ENCODE measurements at regions not wholly inside any gene's neighbourhood (a gene's known extent, or its start where the extent isn't known, plus 50 kb on each side); places are given as distances from the start of the nearest gene placed in this dataset.

DNA sequence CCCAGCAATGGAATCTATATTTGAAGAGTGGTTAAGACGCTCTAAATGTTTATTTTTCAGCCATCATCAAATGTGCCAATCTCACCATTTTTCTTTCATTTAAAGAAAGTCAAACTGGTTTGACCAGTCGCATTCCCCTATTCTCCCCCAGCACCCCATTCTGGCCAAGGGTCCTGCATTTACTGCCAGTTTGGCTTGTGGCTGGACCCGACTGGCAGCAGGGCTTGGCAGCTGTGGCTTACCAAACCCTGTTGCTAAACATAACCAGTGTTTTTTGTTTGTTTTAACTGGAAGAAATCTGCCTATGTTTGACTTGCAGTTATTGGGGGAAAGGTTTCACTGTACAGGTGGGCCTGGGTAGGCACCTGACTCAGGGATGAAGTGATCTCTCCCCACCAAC lies 116.3 kb downstream of the CYP26A1 start:
- H3K4me1 Mint-ChIP-seq (ENCODE audit: low read depth in 2 of 2) = no peaks in the 10 kb centered on the region
- H3K4me3 Mint-ChIP-seq = no peak overlapping the region
- ATAC-seq (no peak), DNase-seq (ENCODE audit: low spot score) (no peak)
- H3K36me3 Mint-ChIP-seq = no peaks in the 10 kb centered on the region
- H3K9me3 Mint-ChIP-seq = no peaks in the 10 kb centered on the region
- no peak overlapping the region for H3K27ac Mint-ChIP-seq
- H3K27me3 Mint-ChIP-seq = peaks cover 6 to 20% of the 10 kb centered on the region in 2 donors

GRCh38 chr10:93190372-93190771 lies 116.7 kb downstream of the CYP26A1 start:
- Mint-ChIP-seq H3K27ac (no peak overlapping the region), H3K36me3 (no peaks in the 10 kb centered on the region), H3K4me3 (no peak overlapping the region), H3K27me3 (peaks cover 6 to 15% of the 10 kb centered on the region in 2 donors), H3K9me3 (no peaks in the 10 kb centered on the region), H3K4me1 (ENCODE audit: low read depth in 2 of 2) (no peaks in the 10 kb centered on the region)
- DNase-seq (ENCODE audit: low spot score) (no peak), ATAC-seq (no peak)

DNA sequence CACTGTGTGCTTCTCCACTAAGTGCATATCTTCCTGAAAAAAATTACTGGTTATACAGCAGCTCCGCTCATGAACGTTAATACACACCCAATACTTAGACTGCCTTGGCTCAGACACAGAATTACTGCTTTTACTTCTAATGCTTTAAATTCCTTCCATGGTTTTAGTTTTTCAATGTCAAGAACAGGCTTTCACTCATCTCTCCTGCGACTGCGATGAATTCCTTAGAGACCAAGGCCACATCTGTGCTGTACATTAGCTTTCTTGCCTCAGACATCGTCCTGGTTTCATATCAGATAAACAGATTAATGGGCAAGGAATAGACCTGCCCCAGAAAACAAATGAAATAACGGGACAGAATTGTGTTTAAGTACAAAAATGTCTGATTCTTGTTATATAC lies 120.2 kb downstream of the CYP26A1 start:
- peaks cover 3 to 4% of the 10 kb centered on the region in 2 donors for H3K4me1 Mint-ChIP-seq (ENCODE audit: low read depth in 2 of 2)
- H3K27ac Mint-ChIP-seq = no peak overlapping the region
- no peak for DNase-seq (ENCODE audit: low spot score)
- H3K27me3 Mint-ChIP-seq = peaks cover 3 to 16% of the 10 kb centered on the region in 2 donors
- no peak overlapping the region for H3K4me3 Mint-ChIP-seq
- no peak for ATAC-seq
- H3K36me3 Mint-ChIP-seq = no peaks in the 10 kb centered on the region
- H3K9me3 Mint-ChIP-seq = no peaks in the 10 kb centered on the region

DNA sequence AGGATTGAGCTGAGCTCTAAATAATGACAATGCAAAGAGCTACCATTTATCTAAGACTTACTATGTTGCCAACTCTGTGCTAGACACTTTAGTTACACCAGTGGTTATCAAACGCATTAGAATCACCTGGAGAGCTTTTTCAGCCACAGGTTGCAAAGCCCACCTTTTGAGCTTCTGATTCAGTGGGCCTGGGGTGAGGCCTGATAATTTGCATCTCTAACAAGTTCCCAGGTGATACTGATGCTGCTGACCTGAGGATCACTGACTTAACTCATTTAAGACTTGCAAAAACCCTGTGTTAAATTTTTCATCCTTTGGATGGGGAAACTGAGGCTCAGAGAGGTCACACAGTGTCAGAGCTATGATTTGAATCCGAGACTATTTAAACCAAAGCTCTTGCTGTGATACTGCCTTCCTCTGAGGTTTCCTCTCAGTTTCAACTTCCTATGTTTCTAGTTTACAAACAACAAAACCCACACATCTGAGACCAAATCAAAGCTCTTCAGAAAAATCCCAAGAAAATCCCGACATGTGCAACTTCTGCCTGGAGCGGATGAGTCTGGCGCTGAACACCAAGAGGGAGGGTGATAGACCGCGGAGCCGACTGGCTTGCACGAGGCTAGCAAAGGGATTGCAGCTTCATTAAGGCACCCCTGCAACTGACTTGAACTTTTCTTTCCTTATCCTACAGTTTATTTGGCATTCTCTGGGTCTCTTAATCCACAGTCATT lies 124.9 kb downstream of the CYP26A1 start:
- DNase-seq (ENCODE audit: low spot score) (no peak), ATAC-seq (no peak)
- H3K9me3 Mint-ChIP-seq = no peaks in the 10 kb centered on the region
- no peak overlapping the region for H3K27ac Mint-ChIP-seq
- H3K4me1 Mint-ChIP-seq (ENCODE audit: low read depth in 2 of 2) = peaks cover 6 to 9% of the 10 kb centered on the region in 2 donors
- H3K4me3 Mint-ChIP-seq = no peak overlapping the region
- H3K27me3 Mint-ChIP-seq = peaks cover 8 to 37% of the 10 kb centered on the region in 2 donors
- H3K36me3 Mint-ChIP-seq = no peaks in the 10 kb centered on the region

GRCh38 chr10:93199191-93199751 lies 125.6 kb downstream of the CYP26A1 start:
- ATAC-seq = no peak
- H3K36me3 Mint-ChIP-seq = no peaks in the 10 kb centered on the region

DNA sequence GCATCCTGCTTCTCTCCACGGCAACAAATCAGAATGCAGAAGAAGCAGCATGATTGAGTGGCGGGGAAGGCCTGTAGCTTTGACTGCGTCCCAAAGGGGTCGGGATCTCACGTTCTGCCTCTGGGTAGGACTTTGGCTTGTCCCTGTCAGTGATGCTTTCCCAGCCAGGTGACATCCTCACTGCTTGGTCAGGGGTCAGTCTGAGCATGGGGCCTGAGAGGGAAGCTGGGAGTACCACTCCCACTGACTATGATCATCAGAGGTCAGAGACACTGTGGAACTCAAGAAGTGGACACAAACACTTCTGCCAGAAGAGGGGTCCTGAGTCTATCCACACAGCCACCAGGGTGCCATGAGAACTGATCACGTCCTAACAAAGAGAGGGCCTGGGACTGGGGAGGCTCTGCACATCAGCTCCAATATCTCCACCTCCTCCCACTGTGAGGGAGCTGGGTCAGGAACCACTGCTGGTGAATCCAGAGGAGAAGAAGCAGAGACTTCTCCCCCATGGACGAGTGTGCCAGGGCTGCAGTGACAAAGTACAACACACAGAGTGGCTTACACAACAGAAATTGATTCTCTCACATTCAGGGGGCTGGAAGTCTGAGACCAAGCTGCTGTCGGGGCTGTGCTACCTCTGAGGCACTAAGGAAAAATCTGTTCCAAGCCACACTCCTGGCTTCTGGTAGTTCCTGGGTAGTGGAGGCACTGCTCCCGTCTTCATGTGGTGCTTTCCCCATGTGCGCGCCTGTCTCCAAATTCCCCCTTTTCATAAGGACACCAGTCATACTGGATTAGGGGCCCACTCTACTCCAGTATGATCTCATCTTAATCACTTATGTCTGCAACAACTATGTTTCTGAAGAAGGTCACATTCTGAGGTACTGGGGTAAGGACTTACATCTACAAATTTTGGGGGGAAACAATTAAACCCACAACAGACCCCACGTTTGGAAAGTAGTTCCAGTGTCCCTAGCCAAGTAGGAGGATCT lies 131.1 kb downstream of the CYP26A1 start:
- ATAC-seq = peak; percentile 27 to 46
- H3K27me3 Mint-ChIP-seq = peaks cover 2 to 21% of the 10 kb centered on the region in 2 donors
- H3K4me3 Mint-ChIP-seq = no peak overlapping the region
- no peaks in the 10 kb centered on the region for H3K4me1 Mint-ChIP-seq (ENCODE audit: low read depth in 2 of 2)
- H3K36me3 Mint-ChIP-seq = no peaks in the 10 kb centered on the region
- no peaks in the 10 kb centered on the region for H3K9me3 Mint-ChIP-seq
- no peak overlapping the region for H3K27ac Mint-ChIP-seq
- no peak for DNase-seq (ENCODE audit: low spot score)

More at GRCh38 chr10:93199191-93199751, 125.6 kb downstream of the CYP26A1 start:
- H3K4me1 Mint-ChIP-seq (ENCODE audit: low read depth in 2 of 2) = peaks cover 6 to 9% of the 10 kb centered on the region in 2 donors
- H3K27me3 Mint-ChIP-seq = peaks cover 8 to 37% of the 10 kb centered on the region in 2 donors
- no peak overlapping the region for H3K4me3 Mint-ChIP-seq
- H3K9me3 Mint-ChIP-seq = no peaks in the 10 kb centered on the region
- no peak for DNase-seq (ENCODE audit: low spot score)
- no peak overlapping the region for H3K27ac Mint-ChIP-seq

GRCh38 chr10:93206652-93207051 lies 133.0 kb downstream of the CYP26A1 start:
- peaks cover 2 to 7% of the 10 kb centered on the region in 2 donors for H3K27me3 Mint-ChIP-seq
- no peaks in the 10 kb centered on the region for H3K9me3 Mint-ChIP-seq
- no peak overlapping the region for H3K27ac Mint-ChIP-seq
- no peaks in the 10 kb centered on the region for H3K36me3 Mint-ChIP-seq
- ATAC-seq (no peak), DNase-seq (ENCODE audit: low spot score) (no peak)
- H3K4me1 Mint-ChIP-seq (ENCODE audit: low read depth in 2 of 2) = no peaks in the 10 kb centered on the region
- no peak overlapping the region for H3K4me3 Mint-ChIP-seq

- Mint-ChIP-seq H3K27me3 (no peaks in the 10 kb centered on the region), H3K27ac (no peak overlapping the region), H3K4me3 (no peak overlapping the region), H3K36me3 (no peaks in the 10 kb centered on the region), H3K9me3 (no peaks in the 10 kb centered on the region), H3K4me1 (ENCODE audit: low read depth in 2 of 2) (no peaks in the 10 kb centered on the region)
- no peak for DNase-seq (ENCODE audit: low spot score)
- ATAC-seq = no peak
These were observed 135.2 kb downstream of the CYP26A1 start for GRCh38 chr10:93208717-93209464.

DNA sequence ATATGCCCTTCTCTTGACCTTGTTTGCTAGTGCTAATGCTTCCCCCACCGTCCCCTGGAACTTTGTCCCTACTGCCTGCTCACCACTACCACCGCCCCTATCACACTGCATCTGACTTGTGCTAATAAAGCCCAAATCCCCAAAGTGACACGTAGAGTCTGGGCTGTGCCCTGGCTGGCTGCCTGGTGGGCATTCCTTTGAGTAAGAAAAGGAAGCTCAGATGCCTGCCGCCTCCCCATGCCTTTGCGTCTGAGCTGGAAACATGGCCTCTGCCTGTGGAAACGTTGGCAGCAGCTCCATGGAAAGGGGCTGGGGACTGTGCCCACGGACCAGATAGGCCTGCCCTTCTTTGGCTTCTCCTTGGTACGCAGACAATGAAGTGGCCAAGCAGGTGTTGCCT lies 138.3 kb downstream of the CYP26A1 start:
- Mint-ChIP-seq H3K4me1 (ENCODE audit: low read depth in 2 of 2) (no peaks in the 10 kb centered on the region), H3K27me3 (peaks cover 2 to 7% of the 10 kb centered on the region in 2 donors), H3K36me3 (no peaks in the 10 kb centered on the region), H3K27ac (no peak overlapping the region), H3K4me3 (no peak overlapping the region), H3K9me3 (no peaks in the 10 kb centered on the region)
- ATAC-seq (no peak), DNase-seq (ENCODE audit: low spot score) (no peak)

DNA sequence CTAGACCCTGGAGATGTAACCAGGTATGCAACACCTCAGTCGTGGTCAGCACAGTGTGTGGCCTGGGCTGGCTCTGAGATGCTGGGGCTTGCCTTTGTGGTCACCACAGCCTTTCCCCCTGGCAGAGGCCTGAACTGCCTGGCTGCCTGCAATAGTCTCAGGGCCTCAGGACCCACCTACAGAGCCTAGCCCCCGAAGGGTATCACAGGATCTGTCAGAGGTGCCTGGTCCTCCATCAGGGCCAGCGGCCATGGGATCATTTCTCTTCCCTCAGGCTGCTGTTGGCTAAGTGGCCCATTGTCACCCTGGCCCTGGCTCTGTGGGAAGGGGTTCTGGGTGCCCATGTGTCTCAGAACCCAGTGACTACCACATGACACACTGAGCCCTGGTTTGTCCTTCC lies 141.6 kb downstream of the CYP26A1 start:
- no peak for DNase-seq (ENCODE audit: low spot score)
- Mint-ChIP-seq H3K36me3 (no peaks in the 10 kb centered on the region), H3K4me1 (ENCODE audit: low read depth in 2 of 2) (no peaks in the 10 kb centered on the region), H3K27ac (no peak overlapping the region), H3K4me3 (no peak overlapping the region), H3K27me3 (peaks cover 2 to 16% of the 10 kb centered on the region in 2 donors), H3K9me3 (no peaks in the 10 kb centered on the region)
- ATAC-seq = peak; percentile 22 to 29

- DNase-seq (ENCODE audit: low spot score) (no peak), ATAC-seq (no peak)
- H3K4me1 Mint-ChIP-seq (ENCODE audit: low read depth in 2 of 2) = no peaks in the 10 kb centered on the region
- H3K36me3 Mint-ChIP-seq = no peaks in the 10 kb centered on the region
- H3K27me3 Mint-ChIP-seq = peaks cover 2 to 17% of the 10 kb centered on the region in 2 donors
- no peaks in the 10 kb centered on the region for H3K9me3 Mint-ChIP-seq
- H3K27ac Mint-ChIP-seq = no peak overlapping the region
- no peak overlapping the region for H3K4me3 Mint-ChIP-seq
These were observed 142.8 kb downstream of the CYP26A1 start for GRCh38 chr10:93216341-93216985.

- Mint-ChIP-seq H3K27ac (no peak overlapping the region), H3K4me3 (no peak overlapping the region), H3K9me3 (no peaks in the 10 kb centered on the region), H3K4me1 (ENCODE audit: low read depth in 2 of 2) (no peaks in the 10 kb centered on the region), H3K36me3 (no peaks in the 10 kb centered on the region), H3K27me3 (peaks cover 2 to 24% of the 10 kb centered on the region in 2 donors)
- ATAC-seq (no peak), DNase-seq (ENCODE audit: low spot score) (no peak)
These were observed 144.7 kb downstream of the CYP26A1 start for GRCh38 chr10:93218386-93218785.

DNA sequence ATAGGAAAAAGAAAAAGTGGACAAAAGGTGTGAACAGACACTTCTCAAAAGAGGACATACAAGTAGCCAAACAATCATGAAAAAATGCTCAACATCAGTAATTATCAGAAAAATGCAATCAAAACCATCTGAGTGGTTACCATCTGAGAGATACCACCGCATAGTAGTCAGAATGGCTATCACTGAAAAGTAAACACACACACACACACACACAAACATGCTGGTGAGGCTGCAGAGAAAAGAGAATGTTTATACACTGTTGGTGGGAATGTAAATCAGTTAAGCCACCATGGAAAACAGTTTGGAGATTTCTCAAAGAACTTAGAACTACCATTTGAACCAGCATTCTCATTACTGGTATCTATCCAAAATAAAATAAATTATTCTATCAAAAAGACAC lies 145.7 kb downstream of the CYP26A1 start:
- Mint-ChIP-seq H3K4me3 (no peak overlapping the region), H3K36me3 (no peaks in the 10 kb centered on the region), H3K27me3 (peaks cover 2 to 24% of the 10 kb centered on the region in 2 donors), H3K27ac (no peak overlapping the region), H3K4me1 (ENCODE audit: low read depth in 2 of 2) (no peaks in the 10 kb centered on the region), H3K9me3 (no peaks in the 10 kb centered on the region)
- ATAC-seq (no peak), DNase-seq (ENCODE audit: low spot score) (no peak)

Measured in natural killer cell treated with Interleukin-12 subunit alpha and Interleukin-12 subunit beta and Interleukin-15 and Interleukin-18, amount 100 ng/mL, for 72 hours (primary cell).